GM23248 (cell line): ENCODE measurements at regions not wholly inside any gene's neighbourhood (a gene's known extent, or its start where the extent isn't known, plus 50 kb on each side); places are given as distances from the start of the nearest gene placed in this dataset.

Experiments
- DNase-seq: peaks from one replicate; pipeline ENCODE4 v3.0.0-alpha.2; 2015
- H2AFZ ChIP-seq: fragments of 200-600 bp; sonication (generic); 2 replicates; pipeline ENCODE4 v1.6.1; 2016; ENCODE audit warnings: antibody characterized with exemption
- H3F3A ChIP-seq: fragments of 200-600 bp; sonication (generic); 2 replicates; pipeline ENCODE4 v1.6.1; 2016; ENCODE audit warnings: mild to moderate bottlenecking, antibody characterized with exemption, mixed run types; ENCODE audit not compliant: insufficient read depth
- H3K27ac ChIP-seq: fragments of 200-600 bp; sonication (generic); 2 replicates; pipeline ENCODE4 v1.5.1; 2016; ENCODE audit warnings: mild to moderate bottlenecking
- H3K27me3 ChIP-seq: fragments of 200-600 bp; sonication (generic); replicated peaks from 2 replicates; pipeline ENCODE4 v1.6.1; 2016; ENCODE audit warnings: mild to moderate bottlenecking; ENCODE audit not compliant: insufficient read depth
- H3K36me3 ChIP-seq: fragments of 200-600 bp; sonication (generic); 2 replicates; pipeline ENCODE4 v1.6.1; 2016; ENCODE audit warnings: low read depth, mild to moderate bottlenecking
- H3K4me1 ChIP-seq: fragments of 200-600 bp; sonication (generic); 2 replicates; pipeline ENCODE4 v1.6.1; 2016; ENCODE audit warnings: mild to moderate bottlenecking; ENCODE audit not compliant: insufficient read depth
- H3K4me2 ChIP-seq: fragments of 200-600 bp; sonication (generic); one replicate; pipeline ENCODE4 v1.6.1; 2016; ENCODE audit warnings: mild to moderate bottlenecking; ENCODE audit not compliant: unreplicated experiment
- H3K4me3 ChIP-seq: fragments of 200-600 bp; sonication (generic); 2 replicates; pipeline ENCODE4 v1.5.1; 2016; ENCODE audit warnings: mild to moderate bottlenecking
- H3K79me2 ChIP-seq: fragments of 200-600 bp; sonication (generic); 2 replicates; pipeline ENCODE4 v1.6.1; 2016; ENCODE audit warnings: mild to moderate bottlenecking; ENCODE audit not compliant: insufficient read depth
- H3K9ac ChIP-seq: fragments of 200-600 bp; sonication (generic); 2 replicates; pipeline ENCODE4 v1.6.1; 2016; ENCODE audit warnings: mild to moderate bottlenecking
- H3K9me2 ChIP-seq: fragments of 200-600 bp; sonication (generic); 2 replicates; pipeline ENCODE4 v1.6.1; 2016; ENCODE audit warnings: mixed run types, mild to moderate bottlenecking, moderate library complexity; ENCODE audit not compliant: insufficient read depth
- H3K9me3 ChIP-seq: fragments of 200-600 bp; sonication (generic); one replicate; pipeline ENCODE4 v1.6.1; 2017; ENCODE audit warnings: low read depth
- H4K20me1 ChIP-seq: fragments of 200-600 bp; sonication (generic); 2 replicates; pipeline ENCODE4 v1.6.0; 2016; ENCODE audit not compliant: insufficient read depth
- EZH2 ChIP-seq: fragments of 200-600 bp; sonication (generic); IDR thresholded peaks from 2 replicates; pipeline ENCODE4 v1.6.1; 2018; ENCODE audit warnings: antibody characterized with exemption, mild to moderate bottlenecking; ENCODE audit not compliant: insufficient read depth, poor library complexity, severe bottlenecking
- EZH2phosphoT487 ChIP-seq: fragments of 200-600 bp; sonication (generic); IDR thresholded peaks from 2 replicates; pipeline ENCODE4 v1.6.1; 2018; ENCODE audit warnings: antibody characterized with exemption, moderate library complexity, mild to moderate bottlenecking, low read depth; ENCODE audit not compliant: insufficient read depth
- WGBS, 2 experiments: methylation state at CpG; one replicate each; pipeline ENCODE4 v1.1.6; 2015 to 2017; ENCODE audit warnings: low lambda C conversion rate in 2 of 2, low coverage in 1 of 2; ENCODE audit errors: missing lambda C conversion rate in 2 of 2; 5-methylcytosine and 5-hydroxymethylcytosine counted together
- in situ Hi-C: fragments of 300-500 bp; cut with MboI; formaldehyde crosslinking; loops from 2 replicates; pipeline ENCODE4 v1.15.0; 2020

GRCh38 chr13:23988546-23989122, 91.3 kb upstream of the C1QTNF9B start:
- no peak for DNase-seq
- no peaks in the 10 kb centered on the region for H3K36me3 ChIP-seq
- no peaks in the 10 kb centered on the region for H3K27me3 ChIP-seq
- no peaks in the 10 kb centered on the region for H3K79me2 ChIP-seq
- no peak overlapping the region for H3K27ac ChIP-seq
- TF ChIP-seq EZH2 (no peak), EZH2phosphoT487 (no peak)
- H3K4me3 ChIP-seq: no peak overlapping the region
- H3K4me1 ChIP-seq: peaks cover 16% of the 10 kb centered on the region; the same call in 1 of the 2 replicates
- H3F3A ChIP-seq: peaks cover 10% of the 10 kb centered on the region
- no peaks in the 10 kb centered on the region for H3K9me3 ChIP-seq
- H2AFZ ChIP-seq: no peak overlapping the region
- no peak overlapping the region for H3K9ac ChIP-seq
- no peaks in the 10 kb centered on the region for H3K9me2 ChIP-seq
- 49 to 56% methylated on average over 4 of the region's 4 CpGs for WGBS, 2 experiments
- no peaks in the 10 kb centered on the region for H4K20me1 ChIP-seq
- in situ Hi-C loops: no loop called here
- no peak overlapping the region for H3K4me2 ChIP-seq

- no peaks in the 10 kb centered on the region for H3K9me3 ChIP-seq
- H3K4me1 ChIP-seq: peaks cover 16% of the 10 kb centered on the region; the same call in 1 of the 2 replicates
- H3K4me2 ChIP-seq: no peak overlapping the region
- no peak overlapping the region for H3K27ac ChIP-seq
- H3K36me3 ChIP-seq: no peaks in the 10 kb centered on the region
- H4K20me1 ChIP-seq: no peaks in the 10 kb centered on the region
- no peak for DNase-seq
- no peaks in the 10 kb centered on the region for H3K27me3 ChIP-seq
- WGBS, 2 experiments: 39 to 47% methylated on average over 2 of the region's 2 CpGs
- in situ Hi-C loops: no loop called here
- TF ChIP-seq EZH2phosphoT487 (no peak), EZH2 (no peak)
- no peak overlapping the region for H2AFZ ChIP-seq
- no peaks in the 10 kb centered on the region for H3K9me2 ChIP-seq
- no peak overlapping the region for H3K9ac ChIP-seq
- no peak overlapping the region for H3K4me3 ChIP-seq
- no peaks in the 10 kb centered on the region for H3K79me2 ChIP-seq
- H3F3A ChIP-seq: peaks cover 10% of the 10 kb centered on the region
Observed at GRCh38 chr13:23990455-23990854, 93.2 kb upstream of the C1QTNF9B start.

- no peak overlapping the region for H3K27ac ChIP-seq
- H3K36me3 ChIP-seq: no peaks in the 10 kb centered on the region
- H4K20me1 ChIP-seq: no peaks in the 10 kb centered on the region
- H2AFZ ChIP-seq: no peak overlapping the region
- H3K4me3 ChIP-seq: no peak overlapping the region
- H3K4me1 ChIP-seq: peaks cover 16% of the 10 kb centered on the region; the same call in 1 of the 2 replicates
- no peaks in the 10 kb centered on the region for H3K27me3 ChIP-seq
- no peaks in the 10 kb centered on the region for H3K9me2 ChIP-seq
- WGBS, 2 experiments: 70 to 80% methylated on average over 3 of the region's 3 CpGs
- in situ Hi-C loops: no loop called here
- no peak for DNase-seq
- no peaks in the 10 kb centered on the region for H3K79me2 ChIP-seq
- no peak overlapping the region for H3K9ac ChIP-seq
- no peak overlapping the region for H3K4me2 ChIP-seq
- TF ChIP-seq EZH2phosphoT487 (no peak), EZH2 (no peak)
- peaks cover 10% of the 10 kb centered on the region for H3F3A ChIP-seq
- no peaks in the 10 kb centered on the region for H3K9me3 ChIP-seq
Observed at GRCh38 chr13:23991119-23991518, 93.8 kb upstream of the C1QTNF9B start.

GRCh38 chr13:23992781-23993679, 95.7 kb upstream of the C1QTNF9B start:
- H3F3A ChIP-seq: no peaks in the 10 kb centered on the region
- in situ Hi-C loops: no loop called here
- H3K4me1 ChIP-seq: 0 out of 2 replicates have a peak, but pooled peaks cover 7% of the 10 kb centered on the region
- no peak for DNase-seq
- no peaks in the 10 kb centered on the region for H3K27me3 ChIP-seq
- H3K36me3 ChIP-seq: no peaks in the 10 kb centered on the region
- H3K27ac ChIP-seq: no peak overlapping the region
- H3K9me3 ChIP-seq: no peaks in the 10 kb centered on the region
- H3K4me2 ChIP-seq: no peak overlapping the region
- H3K4me3 ChIP-seq: no peak overlapping the region
- 58 to 66% methylated on average over 12 of the region's 12 CpGs for WGBS, 2 experiments
- no peaks in the 10 kb centered on the region for H3K9me2 ChIP-seq
- H3K79me2 ChIP-seq: no peaks in the 10 kb centered on the region
- H3K9ac ChIP-seq: no peak overlapping the region
- no peaks in the 10 kb centered on the region for H4K20me1 ChIP-seq
- TF ChIP-seq EZH2phosphoT487: no peak
- no peak for TF ChIP-seq EZH2
- H2AFZ ChIP-seq: no peak overlapping the region
